HEK293 (cell line): ENCODE measurements at regions not wholly inside any gene's neighbourhood (a gene's known extent, or its start where the extent isn't known, plus 50 kb on each side); places are given as distances from the start of the nearest gene placed in this dataset.

Experiments
- CTCF ChIA-PET: fragments of 350-600 bp; formaldehyde crosslinking; extraction: SDS; loops from one replicate; lab custom pipeline; 2021; ENCODE audit warnings: antibody characterized with exemption; lab: Yijun Ruan, JAX
- POLR2A ChIA-PET: fragments of 300-600 bp; formaldehyde crosslinking; extraction: SDS; loops from one replicate; lab custom pipeline; 2020; ENCODE audit warnings: antibody characterized with exemption, inconsistent platforms; lab: Yijun Ruan, JAX
- H3K27ac ChIP-seq: fragments of 200-500 bp; sonication (Bioruptor generic); 2 replicates; pipeline ENCODE4 v1.5.1; 2014; ENCODE audit warnings: low read depth, low read length, control low read depth, inconsistent platforms; ENCODE audit errors: extremely low read depth
- H3K36me3 ChIP-seq, 2 experiments: fragments of 200-500 bp in 1 of 2; sonication (Bioruptor generic) in 1 of 2; 1 replicate in 1 of 2; 2 replicates in 1 of 2; pipeline ENCODE4 v1.5.1; 2014 to 2017; ENCODE audit warnings: inconsistent platforms in 2 of 2, low read length in 2 of 2; ENCODE audit not compliant: control insufficient read depth in 2 of 2, insufficient read depth in 1 of 2
- H3K4me1 ChIP-seq: fragments of 200-500 bp; sonication (Bioruptor generic); 2 replicates; pipeline ENCODE4 v1.5.1; 2014; ENCODE audit warnings: mild to moderate bottlenecking, low read length, inconsistent platforms; ENCODE audit not compliant: control insufficient read depth, insufficient read depth
- H3K4me3 ChIP-seq: 2 replicates; pipeline ENCODE4 v1.5.1; 2011; ENCODE audit warnings: low read depth, mild to moderate bottlenecking, control low read depth, low read length, moderate library complexity
- H3K9me3 ChIP-seq: fragments of 200-500 bp; sonication (Bioruptor generic); 2 replicates; pipeline ENCODE4 v1.5.1; 2014; ENCODE audit warnings: low read depth, low read length, inconsistent platforms; ENCODE audit not compliant: control insufficient read depth, insufficient read depth
- GLIS1 ChIP-seq: fragments of 450-650 bp; formaldehyde crosslinking; IDR thresholded peaks from 2 replicates; pipeline ENCODE4 v1.5.1; 2016; ENCODE audit warnings: missing biosample characterization, missing genetic modification characterization
- KLF8 ChIP-seq: fragments of 450-650 bp; formaldehyde crosslinking; IDR thresholded peaks from 2 replicates; pipeline ENCODE4 v1.5.1; 2016; ENCODE audit warnings: missing biosample characterization, missing genetic modification characterization
- OVOL3 ChIP-seq: fragments of 450-650 bp; formaldehyde crosslinking; IDR thresholded peaks from 2 replicates; pipeline ENCODE4 v1.5.1; 2016; ENCODE audit warnings: missing biosample characterization, missing genetic modification characterization
- SP2 ChIP-seq: fragments of 450-650 bp; formaldehyde crosslinking; IDR thresholded peaks from 2 replicates; pipeline ENCODE4 v1.5.1; 2016; ENCODE audit warnings: missing biosample characterization, missing genetic modification characterization
- TRIM28 ChIP-seq: IDR thresholded peaks from 2 replicates; pipeline ENCODE4 v1.6.1; 2011; ENCODE audit warnings: low read length, control low read depth, borderline replicate concordance
- ZBTB17 ChIP-seq: fragments of 450-650 bp; formaldehyde crosslinking; IDR thresholded peaks from 2 replicates; pipeline ENCODE4 v1.5.1; 2016; ENCODE audit warnings: missing biosample characterization, missing genetic modification characterization
- ZNF146 ChIP-seq: fragments of 450-650 bp; formaldehyde crosslinking; IDR thresholded peaks from 2 replicates; pipeline ENCODE4 v1.5.1; 2016; ENCODE audit warnings: missing biosample characterization, missing genetic modification characterization
- ZNF19 ChIP-seq: fragments of 450-650 bp; formaldehyde crosslinking; IDR thresholded peaks from 2 replicates; pipeline ENCODE4; 2016; ENCODE audit warnings: missing biosample characterization, missing genetic modification characterization, low read depth
- ZNF239 ChIP-seq: fragments of 450-650 bp; formaldehyde crosslinking; IDR thresholded peaks from 2 replicates; pipeline ENCODE4 v1.5.1; 2016; ENCODE audit warnings: missing biosample characterization, missing genetic modification characterization
- ZNF24 ChIP-seq: fragments of 450-650 bp; formaldehyde crosslinking; IDR thresholded peaks from 2 replicates; pipeline ENCODE4 v1.5.1; 2016; ENCODE audit warnings: missing biosample characterization, missing genetic modification characterization
- ZNF394 ChIP-seq: fragments of 450-650 bp; formaldehyde crosslinking; IDR thresholded peaks from 2 replicates; pipeline ENCODE4 v1.5.1; 2016; ENCODE audit warnings: missing biosample characterization, missing genetic modification characterization, mild to moderate bottlenecking, moderate library complexity, borderline replicate concordance
- ZNF449 ChIP-seq: fragments of 450-650 bp; formaldehyde crosslinking; IDR thresholded peaks from 2 replicates; pipeline ENCODE4 v1.5.1; 2017; ENCODE audit warnings: missing biosample characterization, mild to moderate bottlenecking, missing genetic modification characterization, moderate library complexity
- ZNF521 ChIP-seq: fragments of 450-650 bp; formaldehyde crosslinking; IDR thresholded peaks from 2 replicates; pipeline ENCODE4 v1.5.1; 2017; ENCODE audit warnings: missing biosample characterization, mild to moderate bottlenecking, missing genetic modification characterization
- ZNF529 ChIP-seq: fragments of 450-650 bp; formaldehyde crosslinking; IDR thresholded peaks from 2 replicates; pipeline ENCODE4 v1.5.1; 2017; ENCODE audit warnings: missing genetic modification characterization, missing biosample characterization; ENCODE audit not compliant: insufficient replicate concordance
- ZNF549 ChIP-seq: fragments of 450-650 bp; IDR thresholded peaks from 2 replicates; pipeline ENCODE4 v1.5.1; 2018; ENCODE audit warnings: missing biosample characterization, missing genetic modification characterization, mild to moderate bottlenecking, inconsistent platforms, moderate library complexity
- ZNF560 ChIP-seq: fragments of 450-650 bp; formaldehyde crosslinking; IDR thresholded peaks from 2 replicates; pipeline ENCODE4 v1.5.1; 2017; ENCODE audit warnings: missing biosample characterization, missing genetic modification characterization, borderline replicate concordance
- ZNF600 ChIP-seq: fragments of 450-650 bp; formaldehyde crosslinking; IDR thresholded peaks from 2 replicates; pipeline ENCODE4 v1.5.1; 2016; ENCODE audit warnings: missing biosample characterization, missing genetic modification characterization
- ZNF707 ChIP-seq: fragments of 450-650 bp; formaldehyde crosslinking; IDR thresholded peaks from 2 replicates; pipeline ENCODE4 v1.5.1; 2016; ENCODE audit warnings: missing biosample characterization, missing genetic modification characterization
- ZNF776 ChIP-seq: fragments of 450-650 bp; formaldehyde crosslinking; IDR thresholded peaks from 2 replicates; pipeline ENCODE4 v1.5.0; 2017; ENCODE audit warnings: missing biosample characterization, missing genetic modification characterization, borderline replicate concordance
- ZNF777 ChIP-seq: fragments of 450-650 bp; formaldehyde crosslinking; IDR thresholded peaks from 2 replicates; pipeline ENCODE4 v1.5.1; 2017; ENCODE audit warnings: missing biosample characterization, missing genetic modification characterization, borderline replicate concordance
- ZNF843 ChIP-seq: fragments of 450-650 bp; formaldehyde crosslinking; IDR thresholded peaks from 2 replicates; pipeline ENCODE4 v1.5.1; 2016; ENCODE audit warnings: missing biosample characterization, missing genetic modification characterization
- ZSCAN16 ChIP-seq: fragments of 450-650 bp; formaldehyde crosslinking; IDR thresholded peaks from 2 replicates; pipeline ENCODE4 v1.5.1; 2016; ENCODE audit warnings: missing biosample characterization, missing genetic modification characterization
- TF ChIP-seq, protein P1 (sequence below): fragments of 450-650 bp; formaldehyde crosslinking; IDR thresholded peaks from 2 replicates; pipeline ENCODE4 v1.5.1; 2016; ENCODE audit warnings: missing biosample characterization, missing genetic modification characterization
- TF ChIP-seq, protein P2 (sequence below): fragments of 450-650 bp; formaldehyde crosslinking; IDR thresholded peaks from 2 replicates; pipeline ENCODE4 v1.5.1; 2016; ENCODE audit warnings: missing biosample characterization, missing genetic modification characterization, low read depth
- TF ChIP-seq, protein P3 (sequence below): fragments of 450-650 bp; formaldehyde crosslinking; IDR thresholded peaks from 2 replicates; pipeline ENCODE4 v1.5.1; 2016; ENCODE audit warnings: missing biosample characterization, missing genetic modification characterization

DNA sequence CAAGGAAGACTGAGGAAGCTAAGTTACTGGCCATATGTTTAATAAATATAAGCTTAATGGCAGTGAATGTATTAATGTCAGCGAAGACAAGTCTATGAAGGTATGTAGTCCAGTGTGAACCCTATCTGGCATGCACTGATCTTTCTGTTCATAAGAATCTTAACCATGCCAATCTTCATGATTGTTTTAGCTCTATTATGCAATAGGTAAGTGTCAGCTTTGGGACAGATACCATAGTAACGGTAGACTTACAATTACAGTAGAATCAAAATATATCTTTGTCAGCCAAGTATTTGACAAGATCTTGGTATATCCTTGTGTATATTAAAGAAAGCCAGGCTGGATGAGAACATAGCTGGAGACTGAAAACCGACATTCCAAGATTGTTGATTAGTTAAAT, 428.5 kb downstream of the SPRY2 start:
- H3K4me3 ChIP-seq = no peak overlapping the region
- ChIA-PET CTCF (no interaction called here), POLR2A (no interaction called here)
- no peaks in the 10 kb centered on the region for H3K36me3 ChIP-seq
- TF ChIP-seq ZNF560 = no peak
- TF ChIP-seq ZNF449 (tag by site-specific recombination) = no peak
- TF ChIP-seq, protein P1, sequence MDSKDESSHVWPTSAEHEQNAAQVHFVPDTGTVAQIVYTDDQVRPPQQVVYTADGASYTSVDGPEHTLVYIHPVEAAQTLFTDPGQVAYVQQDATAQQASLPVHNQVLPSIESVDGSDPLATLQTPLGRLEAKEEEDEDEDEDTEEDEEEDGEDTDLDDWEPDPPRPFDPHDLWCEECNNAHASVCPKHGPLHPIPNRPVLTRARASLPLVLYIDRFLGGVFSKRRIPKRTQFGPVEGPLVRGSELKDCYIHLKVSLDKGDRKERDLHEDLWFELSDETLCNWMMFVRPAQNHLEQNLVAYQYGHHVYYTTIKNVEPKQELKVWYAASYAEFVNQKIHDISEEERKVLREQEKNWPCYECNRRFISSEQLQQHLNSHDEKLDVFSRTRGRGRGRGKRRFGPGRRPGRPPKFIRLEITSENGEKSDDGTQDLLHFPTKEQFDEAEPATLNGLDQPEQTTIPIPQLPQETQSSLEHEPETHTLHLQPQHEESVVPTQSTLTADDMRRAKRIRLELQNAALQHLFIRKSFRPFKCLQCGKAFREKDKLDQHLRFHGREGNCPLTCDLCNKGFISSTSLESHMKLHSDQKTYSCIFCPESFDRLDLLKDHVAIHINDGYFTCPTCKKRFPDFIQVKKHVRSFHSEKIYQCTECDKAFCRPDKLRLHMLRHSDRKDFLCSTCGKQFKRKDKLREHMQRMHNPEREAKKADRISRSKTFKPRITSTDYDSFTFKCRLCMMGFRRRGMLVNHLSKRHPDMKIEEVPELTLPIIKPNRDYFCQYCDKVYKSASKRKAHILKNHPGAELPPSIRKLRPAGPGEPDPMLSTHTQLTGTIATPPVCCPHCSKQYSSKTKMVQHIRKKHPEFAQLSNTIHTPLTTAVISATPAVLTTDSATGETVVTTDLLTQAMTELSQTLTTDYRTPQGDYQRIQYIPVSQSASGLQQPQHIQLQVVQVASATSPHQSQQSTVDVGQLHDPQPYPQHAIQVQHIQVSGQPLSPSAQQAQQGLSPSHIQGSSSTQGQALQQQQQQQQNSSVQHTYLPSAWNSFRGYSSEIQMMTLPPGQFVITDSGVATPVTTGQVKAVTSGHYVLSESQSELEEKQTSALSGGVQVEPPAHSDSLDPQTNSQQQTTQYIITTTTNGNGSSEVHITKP (tag by site-specific recombination) = no peak
- TF ChIP-seq, protein P2, sequence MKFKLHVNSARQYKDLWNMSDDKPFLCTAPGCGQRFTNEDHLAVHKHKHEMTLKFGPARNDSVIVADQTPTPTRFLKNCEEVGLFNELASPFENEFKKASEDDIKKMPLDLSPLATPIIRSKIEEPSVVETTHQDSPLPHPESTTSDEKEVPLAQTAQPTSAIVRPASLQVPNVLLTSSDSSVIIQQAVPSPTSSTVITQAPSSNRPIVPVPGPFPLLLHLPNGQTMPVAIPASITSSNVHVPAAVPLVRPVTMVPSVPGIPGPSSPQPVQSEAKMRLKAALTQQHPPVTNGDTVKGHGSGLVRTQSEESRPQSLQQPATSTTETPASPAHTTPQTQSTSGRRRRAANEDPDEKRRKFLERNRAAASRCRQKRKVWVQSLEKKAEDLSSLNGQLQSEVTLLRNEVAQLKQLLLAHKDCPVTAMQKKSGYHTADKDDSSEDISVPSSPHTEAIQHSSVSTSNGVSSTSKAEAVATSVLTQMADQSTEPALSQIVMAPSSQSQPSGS (tag by site-specific recombination) = no peak
- TF ChIP-seq ZSCAN16 (tag by site-specific recombination) = no peak
- no peak for TF ChIP-seq SP2 (tag by site-specific recombination)
- no peak for TF ChIP-seq GLIS1 (tag by site-specific recombination)
- no peak for TF ChIP-seq ZNF521 (tag by site-specific recombination)
- TF ChIP-seq OVOL3 = no peak
- TF ChIP-seq ZNF24 (tag by site-specific recombination) = no peak
- TF ChIP-seq ZNF707 (tag by site-specific recombination) = no peak
- H3K27ac ChIP-seq = no peak overlapping the region
- no peaks in the 10 kb centered on the region for H3K9me3 ChIP-seq
- no peaks in the 10 kb centered on the region for H3K4me1 ChIP-seq

GRCh38 chr13:79910875-79911540, 429.9 kb downstream of the SPRY2 start:
- Histone ChIP-seq H3K27ac (no peak overlapping the region), H3K4me1 (no peaks in the 10 kb centered on the region), H3K4me3 (no peak overlapping the region), H3K9me3 (no peaks in the 10 kb centered on the region), H3K36me3 (no peaks in the 10 kb centered on the region)
- TF ChIP-seq ZNF776 (tag by site-specific recombination) = no peak
- TF ChIP-seq TRIM28 = peak; percentile 20; the same call in 1 of the 2 replicates
- no peak for TF ChIP-seq ZNF529 (tag by site-specific recombination)
- CTCF ChIA-PET = interaction anchor here (0.6 to 1.2 kb wide), 2 partner anchors 487 to 623 kb away, joined by 3 to 6 read pairs; no protein-coding TSS in a partner anchor
- POLR2A ChIA-PET = no interaction called here

DNA sequence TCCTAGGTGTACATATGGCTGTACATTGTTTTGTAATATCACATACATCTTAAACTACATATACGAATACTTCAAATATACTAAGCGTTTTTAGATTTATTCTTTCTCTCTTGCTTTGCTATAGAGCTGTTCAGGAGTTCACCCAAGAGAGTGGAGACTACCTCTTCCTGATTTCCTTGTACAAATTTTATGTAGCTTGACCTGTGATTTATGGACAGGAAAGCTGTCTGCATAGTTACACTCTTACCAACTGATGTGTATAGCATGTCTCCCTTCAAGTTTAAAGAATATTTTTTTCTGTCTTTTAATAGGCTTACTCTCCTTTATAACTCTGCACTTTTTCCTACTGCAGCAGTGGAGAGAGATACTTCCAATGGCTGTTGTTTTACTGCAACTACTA, 428.7 kb downstream of the NDFIP2 start:
- no peak overlapping the region for H3K4me3 ChIP-seq

More for the DNA sequence above, 428.7 kb downstream of the NDFIP2 start:
- TF ChIP-seq ZBTB17 (tag by site-specific recombination) = no peak
- TF ChIP-seq ZNF707 (tag by site-specific recombination) = no peak
- TF ChIP-seq ZNF394 (tag by site-specific recombination) = no peak
- no peak for TF ChIP-seq ZNF777 (tag by site-specific recombination)
- TF ChIP-seq ZNF843 (tag by site-specific recombination) = no peak
- no peak for TF ChIP-seq ZNF19 (tag by site-specific recombination)
- TF ChIP-seq, protein P3, sequence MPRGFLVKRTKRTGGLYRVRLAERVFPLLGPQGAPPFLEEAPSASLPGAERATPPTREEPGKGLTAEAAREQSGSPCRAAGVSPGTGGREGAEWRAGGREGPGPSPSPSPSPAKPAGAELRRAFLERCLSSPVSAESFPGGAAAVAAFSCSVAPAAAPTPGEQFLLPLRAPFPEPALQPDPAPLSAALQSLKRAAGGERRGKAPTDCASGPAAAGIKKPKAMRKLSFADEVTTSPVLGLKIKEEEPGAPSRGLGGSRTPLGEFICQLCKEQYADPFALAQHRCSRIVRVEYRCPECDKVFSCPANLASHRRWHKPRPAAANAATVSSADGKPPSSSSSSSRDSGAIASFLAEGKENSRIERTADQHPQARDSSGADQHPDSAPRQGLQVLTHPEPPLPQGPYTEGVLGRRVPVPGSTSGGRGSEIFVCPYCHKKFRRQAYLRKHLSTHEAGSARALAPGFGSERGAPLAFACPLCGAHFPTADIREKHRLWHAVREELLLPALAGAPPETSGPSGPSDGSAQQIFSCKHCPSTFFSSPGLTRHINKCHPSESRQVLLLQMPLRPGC = no peak
- no peak for TF ChIP-seq ZNF146 (tag by site-specific recombination)
- TF ChIP-seq ZNF239 (tag by site-specific recombination) = no peak
- no peak for TF ChIP-seq ZNF600 (tag by site-specific recombination)
- no peak for TF ChIP-seq KLF8 (tag by site-specific recombination)
- no peak for TF ChIP-seq ZNF549 (tag by site-specific recombination)
- no peaks in the 10 kb centered on the region for H3K9me3 ChIP-seq
- H3K27ac ChIP-seq = no peak overlapping the region
- CTCF ChIA-PET = interaction anchor here (0.6 kb wide), 1 partner anchor 133 kb away, joined by 3 read pairs; no protein-coding TSS in a partner anchor
- H3K4me1 ChIP-seq = no peaks in the 10 kb centered on the region
- H3K36me3 ChIP-seq = no peaks in the 10 kb centered on the region
- POLR2A ChIA-PET = no interaction called here
